ENCODE measurements at regions not wholly inside any gene's neighbourhood (a gene's known extent, or its start where the extent isn't known, plus 50 kb on each side); places are given as distances from the start of the nearest gene placed in this dataset.
"Not testable (repeated sequence)": the region's sequence is repeated elsewhere in the genome, so short reads cannot be mapped to it uniquely, and the experiment has no call there.

DNA sequence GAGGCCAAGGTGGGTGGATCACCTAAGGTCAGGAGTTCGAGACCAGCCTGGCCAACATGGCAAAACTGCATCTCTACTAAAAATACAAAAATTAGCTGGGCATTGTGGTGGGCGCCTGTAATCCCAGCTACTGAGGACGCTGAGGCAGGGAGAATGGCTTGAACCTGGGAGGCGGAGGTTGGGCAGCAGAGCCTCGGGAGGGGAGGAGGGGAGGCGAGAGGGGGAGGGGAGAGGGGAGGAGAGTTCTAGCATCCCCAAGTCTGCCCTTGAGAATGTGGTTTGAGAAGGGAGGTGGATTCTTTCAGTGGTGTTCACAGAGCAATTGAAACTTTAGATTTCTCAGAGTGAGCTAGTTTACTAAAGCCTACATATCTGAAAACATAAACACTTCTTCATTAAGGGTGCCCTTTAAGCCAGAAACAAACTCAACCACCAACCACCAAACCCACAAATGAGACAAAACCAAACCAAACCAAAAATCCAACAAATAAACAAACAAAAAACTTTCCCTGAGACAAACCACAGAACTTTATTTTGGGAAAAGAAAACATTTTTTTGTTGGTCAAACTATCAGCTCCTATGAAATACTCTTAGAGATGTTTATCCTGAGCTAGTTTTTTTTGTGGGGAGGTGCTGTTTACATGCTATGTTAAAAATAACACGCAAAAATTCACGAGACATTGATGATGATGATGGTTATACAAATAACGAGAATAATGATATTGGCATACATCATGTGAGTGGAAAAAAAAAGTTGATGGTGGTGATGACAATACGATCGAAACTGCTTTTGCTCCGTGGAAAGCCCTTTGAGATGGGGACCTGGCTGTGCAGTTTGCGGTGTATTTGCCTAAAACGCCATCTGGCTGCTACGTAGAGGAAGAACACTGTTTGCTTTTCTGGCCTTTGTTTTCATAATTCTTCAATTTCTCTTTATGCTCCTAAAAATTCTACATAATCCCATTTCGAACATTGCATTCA, 98.2 kb upstream of the PRKX start:
- Mint-ChIP-seq H3K4me1 (peaks cover 8% of the 10 kb centered on the region), H3K27ac (no peak overlapping the region), H3K4me3 (peak overlapping the region; percentile 59), H3K36me3 (ENCODE audit: low read depth) (no peaks in the 10 kb centered on the region), H3K27me3 (peaks cover 14% of the 10 kb centered on the region)
- ATAC-seq (no peak), DNase-seq (peak in 2 of 3 donors; percentile 14 to 24)
- H3K9me3 ChIP-seq (ENCODE audit: control insufficient read depth, low read length, poor library complexity, severe bottlenecking), result no peaks in the 10 kb centered on the region

DNA sequence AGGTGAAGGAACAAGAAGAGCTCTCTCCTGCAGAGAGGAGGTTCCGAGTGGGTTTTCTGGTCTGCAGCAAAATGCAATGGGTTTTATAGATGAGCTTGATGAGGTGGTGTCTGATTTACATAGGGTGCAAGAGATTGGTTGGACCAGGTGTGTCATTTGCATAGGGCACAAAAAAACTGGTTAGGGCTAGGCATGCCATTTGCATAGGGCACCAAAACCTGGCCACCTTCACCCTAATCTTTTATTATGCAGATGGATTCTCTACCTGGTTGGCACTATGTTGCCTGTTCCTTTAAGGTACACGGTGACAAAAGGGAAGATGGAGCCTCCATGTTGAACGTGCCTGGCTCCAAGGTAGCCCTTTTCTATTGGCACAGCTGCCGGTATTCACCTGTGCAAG, 94.5 kb upstream of the PRKX start:
- Mint-ChIP-seq H3K4me3 (no peak overlapping the region), H3K36me3 (ENCODE audit: low read depth) (no peaks in the 10 kb centered on the region), H3K4me1 (peaks cover 8% of the 10 kb centered on the region), H3K27ac (no peak overlapping the region), H3K27me3 (peaks cover 14% of the 10 kb centered on the region)
- DNase-seq (no peak), ATAC-seq (no peak)
- no peaks in the 10 kb centered on the region for H3K9me3 ChIP-seq (ENCODE audit: control insufficient read depth, low read length, poor library complexity, severe bottlenecking)

DNA sequence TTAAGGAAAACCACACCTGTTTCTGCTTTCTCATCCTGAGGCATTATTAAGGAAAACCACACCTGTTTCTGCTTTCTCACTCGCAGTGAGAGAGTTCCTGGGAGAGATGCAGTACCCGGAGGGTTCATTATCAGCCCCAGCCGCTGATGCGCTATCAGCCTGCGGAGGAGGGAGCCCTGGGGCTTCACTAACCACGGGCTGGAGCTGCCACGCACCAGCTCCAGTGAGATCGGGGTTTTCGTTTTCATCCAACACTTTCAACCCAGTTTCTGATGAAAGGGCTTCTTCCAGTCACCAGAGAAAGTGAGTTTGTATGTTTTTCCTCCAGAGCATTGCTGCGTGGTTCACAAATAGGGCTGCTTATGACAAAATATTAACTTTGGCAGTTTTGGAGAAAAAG, 93.2 kb upstream of the PRKX start:
- Mint-ChIP-seq H3K36me3 (ENCODE audit: low read depth) (no peaks in the 10 kb centered on the region), H3K27ac (no peak overlapping the region), H3K4me1 (peaks cover 7% of the 10 kb centered on the region), H3K27me3 (peaks cover 14% of the 10 kb centered on the region), H3K4me3 (no peak overlapping the region)
- H3K9me3 ChIP-seq (ENCODE audit: control insufficient read depth, low read length, poor library complexity, severe bottlenecking), result no peaks in the 10 kb centered on the region
- no peak for DNase-seq
- ATAC-seq, result no peak

DNA sequence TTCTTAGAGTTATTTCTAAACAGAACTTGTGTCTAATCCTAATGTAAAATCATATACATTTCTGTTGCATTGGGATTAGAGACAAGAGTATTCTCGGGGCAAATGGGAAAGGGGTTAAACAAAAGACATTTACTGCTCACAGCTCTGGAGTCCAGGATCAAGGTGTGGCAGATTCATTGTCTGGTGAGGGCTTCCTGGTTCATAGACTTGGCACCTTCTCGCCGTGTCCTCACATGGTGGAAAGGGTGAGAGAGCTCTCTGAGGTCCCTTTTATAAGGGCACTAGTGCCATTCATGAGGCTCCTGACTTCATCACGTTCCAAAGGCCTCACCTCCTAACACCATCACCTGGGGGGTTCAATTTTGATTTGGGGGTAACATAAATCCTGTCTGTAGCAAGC, 90.3 kb upstream of the PRKX start:
- Mint-ChIP-seq H3K27ac (no peak overlapping the region), H3K4me3 (no peak overlapping the region), H3K4me1 (peaks cover 3% of the 10 kb centered on the region), H3K36me3 (ENCODE audit: low read depth) (no peaks in the 10 kb centered on the region), H3K27me3 (peaks cover 10% of the 10 kb centered on the region)
- ATAC-seq (no peak), DNase-seq (no peak)
- no peaks in the 10 kb centered on the region for H3K9me3 ChIP-seq (ENCODE audit: control insufficient read depth, low read length, poor library complexity, severe bottlenecking)

DNA sequence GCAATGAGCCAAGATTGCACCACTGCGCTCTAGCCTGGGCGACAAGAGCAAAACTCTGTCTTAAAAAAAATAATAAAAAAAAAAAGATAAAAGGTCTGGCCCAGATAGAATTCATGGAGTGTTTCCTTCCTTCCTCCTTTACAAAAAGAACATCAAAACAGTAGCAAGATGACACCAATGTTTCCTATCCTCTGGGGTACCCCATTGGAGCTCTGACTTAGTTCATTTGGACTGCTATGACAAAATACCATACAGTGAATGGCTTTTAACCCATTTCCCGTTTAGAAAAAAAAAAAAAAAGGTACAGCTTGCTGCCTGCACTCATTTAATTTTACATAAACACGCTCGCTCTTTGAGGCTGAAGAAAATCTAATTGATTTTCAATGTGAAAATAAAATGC, 89.9 kb upstream of the PRKX start:
- Mint-ChIP-seq H3K36me3 (ENCODE audit: low read depth) (no peaks in the 10 kb centered on the region), H3K27me3 (peaks cover 6% of the 10 kb centered on the region), H3K4me3 (no peak overlapping the region), H3K4me1 (peaks cover 3% of the 10 kb centered on the region), H3K27ac (no peak overlapping the region)
- ATAC-seq, result no peak
- no peak for DNase-seq
- no peaks in the 10 kb centered on the region for H3K9me3 ChIP-seq (ENCODE audit: control insufficient read depth, low read length, poor library complexity, severe bottlenecking)

DNA sequence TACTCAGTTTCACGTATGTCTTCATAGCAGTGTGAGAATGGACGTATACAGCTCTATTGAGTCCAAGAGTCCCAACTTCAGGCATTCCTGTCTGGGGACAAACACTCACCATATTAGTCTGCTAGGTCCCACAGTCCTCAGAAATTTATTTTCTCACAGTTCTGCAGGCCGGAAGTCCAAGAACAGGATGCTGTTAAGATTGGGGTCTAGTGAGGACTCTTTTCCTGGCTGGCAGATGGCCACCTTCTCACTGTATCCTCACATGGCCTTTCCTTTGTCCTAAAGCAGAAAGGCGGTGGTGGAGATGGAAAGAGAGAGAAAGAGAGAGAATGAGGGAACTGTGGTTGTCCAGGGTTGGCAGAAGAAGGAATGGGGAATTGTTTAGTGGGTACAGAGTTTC, 82.0 kb upstream of the PRKX start:
- not testable (repeated sequence) for ATAC-seq; H3K36me3 Mint-ChIP-seq (ENCODE audit: low read depth); H3K4me3 Mint-ChIP-seq; H3K9me3 ChIP-seq (ENCODE audit: control insufficient read depth, low read length, poor library complexity, severe bottlenecking); DNase-seq; H3K27me3 Mint-ChIP-seq; H3K27ac Mint-ChIP-seq; H3K4me1 Mint-ChIP-seq

DNA sequence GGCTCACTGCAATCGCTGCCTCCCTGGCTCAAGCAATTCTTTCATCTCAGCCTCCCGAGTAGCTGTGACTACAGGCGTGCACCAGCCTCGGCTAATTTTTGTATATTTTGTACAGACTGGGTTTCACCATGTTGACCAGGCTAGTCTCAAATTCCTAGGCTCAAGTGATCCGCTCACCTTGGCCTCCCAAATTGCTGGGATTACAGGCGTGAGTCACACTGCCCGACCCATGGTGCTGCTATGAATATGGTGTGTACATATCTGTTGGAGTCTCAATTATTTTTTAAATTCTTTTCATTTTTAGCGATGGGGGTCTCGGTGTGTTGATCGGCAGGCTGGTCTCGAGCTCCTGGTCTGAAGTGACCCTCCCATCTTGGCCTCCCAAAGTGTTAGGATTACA, 78.0 kb upstream of the PRKX start:
- Mint-ChIP-seq H3K4me1 (no peaks in the 10 kb centered on the region), H3K27me3 (no peaks in the 10 kb centered on the region), H3K4me3 (no peak overlapping the region), H3K36me3 (ENCODE audit: low read depth) (no peaks in the 10 kb centered on the region), H3K27ac (no peak overlapping the region)
- no peak for ATAC-seq
- no peak for DNase-seq
- no peaks in the 10 kb centered on the region for H3K9me3 ChIP-seq (ENCODE audit: control insufficient read depth, low read length, poor library complexity, severe bottlenecking)

DNA sequence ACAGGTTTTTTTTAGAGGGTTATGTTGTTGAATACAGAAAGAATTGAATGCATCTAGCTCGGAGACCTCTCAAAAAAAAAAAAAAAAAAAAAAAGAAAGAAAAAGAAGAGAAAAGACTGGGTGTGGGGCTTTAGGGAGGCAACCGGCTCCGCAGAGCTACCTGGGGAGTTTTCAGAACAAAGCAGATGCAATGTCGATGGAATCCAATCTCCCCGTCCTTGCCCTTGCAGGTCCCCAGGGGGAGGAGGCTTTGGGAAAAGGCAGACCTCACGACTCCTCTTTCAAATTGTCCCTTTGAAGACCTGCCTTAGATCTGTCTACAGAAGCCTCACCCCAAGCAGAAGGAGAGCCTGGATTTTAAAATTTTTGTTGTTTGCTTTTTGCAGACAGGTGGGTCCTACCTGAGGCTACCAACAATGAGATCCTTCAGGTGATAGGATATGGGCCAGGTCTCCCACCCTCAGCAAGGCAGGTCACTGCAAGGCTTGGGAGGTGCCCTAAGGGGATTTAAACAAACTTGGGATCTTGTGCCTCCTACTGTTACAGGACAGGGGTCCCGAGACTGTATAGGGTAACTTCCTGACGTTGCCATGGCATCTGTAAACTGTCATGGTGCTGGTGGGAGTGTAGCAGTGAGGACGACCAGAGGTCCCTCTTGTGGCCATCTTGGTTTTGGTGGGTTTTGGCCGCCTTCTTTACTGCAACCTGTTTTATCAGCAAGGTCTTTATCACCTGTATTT, 75.2 kb upstream of the PRKX start:
- no peaks in the 10 kb centered on the region for H3K9me3 ChIP-seq (ENCODE audit: control insufficient read depth, low read length, poor library complexity, severe bottlenecking)
- no peaks in the 10 kb centered on the region for H3K27me3 Mint-ChIP-seq
- no peak for ATAC-seq
- H3K4me3 Mint-ChIP-seq, result no peak overlapping the region
- H3K27ac Mint-ChIP-seq, result no peak overlapping the region
- H3K4me1 Mint-ChIP-seq, result no peaks in the 10 kb centered on the region
- H3K36me3 Mint-ChIP-seq (ENCODE audit: low read depth), result no peaks in the 10 kb centered on the region
- no peak for DNase-seq

DNA sequence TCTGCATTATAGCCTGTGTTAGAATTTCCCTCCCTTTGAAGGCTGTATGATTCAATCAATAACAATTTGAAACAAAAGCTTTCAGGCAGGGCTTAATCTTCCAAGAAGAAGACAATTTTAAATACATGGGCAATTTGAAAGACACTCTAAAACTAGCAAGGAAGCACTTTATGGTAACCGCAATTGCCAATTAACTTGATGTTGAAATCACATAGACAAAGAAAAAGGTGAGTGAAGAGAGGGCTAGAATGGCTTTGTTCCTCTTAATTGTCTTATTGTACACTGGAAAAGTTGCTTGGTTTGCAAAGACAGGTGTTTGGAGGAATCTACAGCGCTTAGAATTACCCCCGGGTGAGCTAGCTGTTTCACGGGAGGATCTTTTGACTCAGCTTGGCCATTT, 74.4 kb upstream of the PRKX start:
- ATAC-seq, result no peak
- Mint-ChIP-seq H3K27ac (no peak overlapping the region), H3K4me1 (no peaks in the 10 kb centered on the region), H3K36me3 (ENCODE audit: low read depth) (no peaks in the 10 kb centered on the region), H3K4me3 (no peak overlapping the region), H3K27me3 (no peaks in the 10 kb centered on the region)
- no peak for DNase-seq
- H3K9me3 ChIP-seq (ENCODE audit: control insufficient read depth, low read length, poor library complexity, severe bottlenecking), result no peaks in the 10 kb centered on the region

DNA sequence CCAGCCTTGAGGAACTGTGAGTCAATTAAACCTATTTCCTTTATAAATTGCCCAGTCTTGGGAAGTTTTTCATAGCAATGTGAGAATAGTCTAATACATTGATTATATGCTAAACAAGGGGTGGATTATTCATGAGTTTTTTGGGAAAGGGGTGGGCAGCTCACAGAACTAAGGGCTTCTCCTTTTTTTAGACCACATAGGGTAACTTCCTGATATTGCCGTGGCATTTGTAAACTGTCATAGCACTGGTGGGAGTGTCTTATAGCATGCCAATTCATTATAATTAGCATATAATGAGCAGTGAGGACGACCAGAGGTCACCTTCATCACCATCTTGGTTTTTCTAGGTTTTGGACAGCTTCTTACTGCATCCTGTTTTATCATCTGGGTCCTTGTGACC, 72.4 kb upstream of the PRKX start:
- H3K4me1 Mint-ChIP-seq; DNase-seq; H3K27ac Mint-ChIP-seq; ATAC-seq; H3K27me3 Mint-ChIP-seq; H3K36me3 Mint-ChIP-seq (ENCODE audit: low read depth); H3K4me3 Mint-ChIP-seq; H3K9me3 ChIP-seq (ENCODE audit: control insufficient read depth, low read length, poor library complexity, severe bottlenecking): not testable (repeated sequence)

DNA sequence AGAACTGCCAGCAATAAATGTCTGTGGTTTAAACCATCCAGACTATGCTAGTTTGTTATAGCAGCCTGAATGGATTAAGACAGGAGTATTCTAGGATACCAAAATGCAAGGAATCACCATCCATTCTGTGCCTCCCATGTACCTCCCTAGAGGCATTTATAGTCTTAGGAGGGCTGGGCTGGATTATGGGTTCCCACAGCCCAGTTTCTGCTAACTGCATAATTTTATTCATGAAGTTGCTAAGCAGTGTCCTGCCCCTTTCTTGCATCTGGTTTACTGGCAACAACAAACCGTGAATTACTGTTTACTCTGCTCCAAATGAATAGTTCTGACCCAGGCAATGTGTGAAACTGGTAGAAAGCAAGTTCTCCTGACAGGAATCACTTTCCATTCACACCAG, 67.1 kb upstream of the PRKX start:
- no peak overlapping the region for H3K27ac Mint-ChIP-seq
- no peak for DNase-seq
- H3K4me1 Mint-ChIP-seq, result peaks cover 7% of the 10 kb centered on the region
- no peaks in the 10 kb centered on the region for H3K27me3 Mint-ChIP-seq
- no peaks in the 10 kb centered on the region for H3K36me3 Mint-ChIP-seq (ENCODE audit: low read depth)
- no peaks in the 10 kb centered on the region for H3K9me3 ChIP-seq (ENCODE audit: control insufficient read depth, low read length, poor library complexity, severe bottlenecking)
- no peak overlapping the region for H3K4me3 Mint-ChIP-seq
- no peak for ATAC-seq

DNA sequence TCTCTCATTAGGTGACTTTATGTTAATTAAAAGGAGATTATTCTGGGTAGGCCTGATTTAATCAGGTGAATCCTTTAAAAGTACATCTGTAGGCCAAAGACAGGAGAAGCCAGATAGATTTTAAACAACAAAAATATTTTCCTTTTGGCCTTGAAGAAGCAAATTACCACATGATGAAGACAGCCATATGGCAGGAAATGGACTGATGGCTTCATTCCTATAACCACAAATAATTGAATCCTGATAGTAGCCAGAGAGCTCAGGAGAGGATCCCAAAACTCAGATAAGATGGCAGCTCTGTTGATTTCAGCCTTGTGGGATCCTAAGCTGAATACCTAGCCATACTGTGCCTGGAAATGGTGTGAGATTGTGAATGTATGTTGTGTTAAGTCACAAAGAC, 66.1 kb upstream of the PRKX start:
- Mint-ChIP-seq H3K36me3 (ENCODE audit: low read depth) (no peaks in the 10 kb centered on the region), H3K4me1 (peaks cover 7% of the 10 kb centered on the region), H3K4me3 (no peak overlapping the region), H3K27me3 (no peaks in the 10 kb centered on the region), H3K27ac (peak overlapping the region; percentile 74)
- ATAC-seq (no peak), DNase-seq (no peak)
- no peaks in the 10 kb centered on the region for H3K9me3 ChIP-seq (ENCODE audit: control insufficient read depth, low read length, poor library complexity, severe bottlenecking)

DNA sequence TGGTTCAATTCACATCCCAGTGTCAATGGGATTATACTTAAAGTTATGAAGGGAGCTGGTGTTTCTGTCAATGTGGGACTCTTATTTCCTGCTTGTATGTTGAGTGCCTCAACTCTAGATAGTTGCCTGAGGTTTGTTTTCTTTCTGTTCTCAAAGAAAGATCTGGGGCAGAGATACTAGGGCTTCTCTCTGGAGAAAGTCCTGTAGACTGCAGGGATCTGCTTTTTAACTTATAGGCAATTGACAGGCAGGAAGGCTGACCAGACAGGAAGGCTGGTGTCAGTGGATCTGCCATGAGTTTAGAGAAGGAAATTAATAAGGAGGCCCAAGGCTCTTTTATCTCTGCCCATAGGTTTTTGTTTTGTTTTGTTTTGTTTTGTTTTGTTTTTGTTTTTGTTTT, 64.0 kb upstream of the PRKX start:
- H3K4me3 Mint-ChIP-seq, result peak overlapping the region; percentile 49
- peaks cover 7% of the 10 kb centered on the region for H3K4me1 Mint-ChIP-seq

More for the DNA sequence above, 64.0 kb upstream of the PRKX start:
- ATAC-seq (peak; percentile 74), DNase-seq (no peak)
- Mint-ChIP-seq H3K27ac (peak overlapping the region; percentile 74), H3K36me3 (ENCODE audit: low read depth) (no peaks in the 10 kb centered on the region), H3K27me3 (no peaks in the 10 kb centered on the region)
- no peaks in the 10 kb centered on the region for H3K9me3 ChIP-seq (ENCODE audit: control insufficient read depth, low read length, poor library complexity, severe bottlenecking)
